Panc1 (cell line): ENCODE measurements at regions not wholly inside any gene's neighbourhood (a gene's known extent, or its start where the extent isn't known, plus 50 kb on each side); places are given as distances from the start of the nearest gene placed in this dataset.

Experiments used
- ATAC-seq: fragments of 200-7000 bp; cut with Tn5 transposase; 2 replicates; pipeline ENCODE4 v1.9.1; 2020; ENCODE audit warnings: mild to moderate bottlenecking, moderate library complexity
- BruUV-seq: library from RNA; stranded (reverse); fragments of 400-500 nt; replicated peaks from 2 replicates; lab custom pipeline; 2021; lab: Mats Ljungman, UMichigan
- CTCF ChIA-PET: fragments of 300-600 bp; sonication (Branson Sonifier 250); formaldehyde crosslinking; loops from one replicate; lab custom pipeline; 2022; ENCODE audit warnings: antibody characterized with exemption; lab: Charles Lee
- POLR2A ChIA-PET: fragments of 300-600 bp; sonication (Branson Sonifier 250); formaldehyde crosslinking; loops from one replicate; lab custom pipeline; 2022; ENCODE audit warnings: antibody characterized with exemption; lab: Charles Lee
- DNase-seq: peaks from one replicate; pipeline ENCODE4 v3.0.0-alpha.2; 2010; ENCODE audit warnings: low read depth, low spot score
- H3K27ac ChIP-seq: 2 replicates; pipeline ENCODE4 v1.5.1; 2011; ENCODE audit warnings: mild to moderate bottlenecking, low read length, inconsistent platforms
- H3K27me3 ChIP-seq: fragments of 200-500 bp; sonication (Bioruptor generic); 2 replicates; pipeline ENCODE4 v1.6.0; 2014; ENCODE audit warnings: low read length, inconsistent platforms; ENCODE audit not compliant: control insufficient read depth, insufficient read depth
- H3K36me3 ChIP-seq: fragments of 200-500 bp; sonication (Bioruptor generic); 2 replicates; pipeline ENCODE4 v1.5.1; 2014; ENCODE audit warnings: inconsistent platforms, mild to moderate bottlenecking, low read length, moderate library complexity; ENCODE audit not compliant: control insufficient read depth, insufficient read depth
- H3K4me1 ChIP-seq: 2 replicates; pipeline ENCODE4 v1.5.1; 2011; ENCODE audit warnings: inconsistent platforms, mild to moderate bottlenecking, low read length, moderate library complexity; ENCODE audit not compliant: control insufficient read depth, insufficient read depth
- H3K4me3 ChIP-seq, 2 experiments: 2 replicates each; pipeline ENCODE4 v1.5.1; 2011 to 2012; ENCODE audit warnings: low read depth in 2 of 2, low read length in 2 of 2, mild to moderate bottlenecking in 2 of 2, inconsistent platforms in 1 of 2, moderate library complexity in 1 of 2
- H3K9me3 ChIP-seq: fragments of 200-500 bp; sonication (Bioruptor generic); 2 replicates; pipeline ENCODE4 v1.5.1; 2014; ENCODE audit warnings: low read depth, mild to moderate bottlenecking, inconsistent platforms, low read length, moderate library complexity; ENCODE audit not compliant: control insufficient read depth, insufficient read depth
- CTCF ChIP-seq: fragments of 450-650 bp; IDR thresholded peaks from 2 replicates; pipeline ENCODE4 v1.5.1; 2017; ENCODE audit warnings: mild to moderate bottlenecking
- POLR2AphosphoS5 ChIP-seq: IDR thresholded peaks from 2 replicates; pipeline ENCODE4 v1.6.1; 2012; ENCODE audit warnings: mild to moderate bottlenecking, low read depth, low read length, moderate library complexity
- REST ChIP-seq, 2 experiments: IDR thresholded peaks; 2 replicates each; pipeline ENCODE4 v1.6.1; 2011 to 2012; ENCODE audit warnings: low read depth in 2 of 2, control low read depth in 1 of 2, low read length in 1 of 2, mild to moderate bottlenecking in 1 of 2, moderate library complexity in 1 of 2; ENCODE audit not compliant: insufficient read depth in 1 of 2
- SIN3A ChIP-seq: IDR thresholded peaks from 2 replicates; pipeline ENCODE4 v1.6.1; 2012; ENCODE audit warnings: low read depth, mild to moderate bottlenecking, low read length, moderate library complexity, borderline replicate concordance; ENCODE audit not compliant: insufficient read depth
- TCF7L2 ChIP-seq: IDR thresholded peaks from 2 replicates; pipeline ENCODE4 v1.6.1; 2011; ENCODE audit warnings: mild to moderate bottlenecking, low read depth, low read length, inconsistent platforms
- in situ Hi-C: cut with HindIII; loops from 2 replicates; pipeline ENCODE4 v1.10.0; 2016; ENCODE audit warnings: low sequenced_read_pairs, low pct_unique_long_range_greater_than_20kb
- intact Hi-C: fragments of 100-400 bp; cut with micrococcal nuclease; formaldehyde crosslinking; loops from one replicate; pipeline ENCODE4 v1.10.0; 2022; ENCODE audit not compliant: unreplicated experiment

GRCh38 chr3:137219801-137220445 is 262.1 kb downstream of the IL20RB start:
- ChIA-PET POLR2A (no interaction called here), CTCF (no interaction called here)
- in situ Hi-C loops, result no loop called here
- TF ChIP-seq REST (IDR thresholded peaks at IDR 0.05; ENCODE audit: insufficient read depth in 1 of 2, low read depth in 2 of 2, low read length in 1 of 2), result no peak
- no peak for TF ChIP-seq TCF7L2
- no peak for ATAC-seq
- no peaks in the 10 kb centered on the region for H3K36me3 ChIP-seq
- no peaks in the 10 kb centered on the region for H3K4me1 ChIP-seq
- DNase-seq, result no peak
- H3K4me3 ChIP-seq, result no peak overlapping the region
- intact Hi-C loops, result no loop called here
- no peaks in the 10 kb centered on the region for H3K27me3 ChIP-seq
- no TSS peak for BruUV-seq
- no peaks in the 10 kb centered on the region for H3K9me3 ChIP-seq
- H3K27ac ChIP-seq, result no peak overlapping the region

- in situ Hi-C loops (no loop called here), intact Hi-C loops (no loop called here)
- BruUV-seq, result no TSS peak
- Histone ChIP-seq H3K36me3 (no peaks in the 10 kb centered on the region), H3K27ac (no peak overlapping the region), H3K4me3 (no peak overlapping the region), H3K27me3 (no peaks in the 10 kb centered on the region), H3K4me1 (no peaks in the 10 kb centered on the region), H3K9me3 (no peaks in the 10 kb centered on the region)
- POLR2A ChIA-PET, result no interaction called here
- ATAC-seq (no peak), DNase-seq (no peak)
- TF ChIP-seq REST (IDR thresholded peaks at IDR 0.05; ENCODE audit: insufficient read depth in 1 of 2, low read depth in 2 of 2, low read length in 1 of 2), result no peak
- no peak for TF ChIP-seq TCF7L2
- TF ChIP-seq POLR2AphosphoS5, result no peak
- no peak for TF ChIP-seq CTCF
- no peak for TF ChIP-seq SIN3A
- CTCF ChIA-PET, result no interaction called here
Observed at GRCh38 chr3:137222736-137223225, 265.0 kb downstream of the IL20RB start.
